AG09309 (cell line): ENCODE measurements at regions not wholly inside any gene's neighbourhood (a gene's known extent, or its start where the extent isn't known, plus 50 kb on each side); places are given as distances from the start of the nearest gene placed in this dataset.
"Not testable (repeated sequence)": the region's sequence is repeated elsewhere in the genome, so short reads cannot be mapped to it uniquely, and the experiment has no call there.

ENCODE experiments used
- DNase-seq: peaks from one replicate; pipeline ENCODE4 v3.0.0-alpha.2; 2010; ENCODE audit warnings: low read depth
- H3K4me3 ChIP-seq: 2 replicates; pipeline ENCODE4 v1.5.1; 2011; ENCODE audit warnings: mild to moderate bottlenecking, low read depth, low read length, moderate library complexity; ENCODE audit not compliant: control insufficient read depth
- TF ChIP-seq, protein P1 (sequence below): IDR thresholded peaks from 2 replicates; pipeline ENCODE4 v1.5.1; 2011; ENCODE audit warnings: mild to moderate bottlenecking, low read depth, low read length, inconsistent platforms; ENCODE audit not compliant: insufficient read depth, control insufficient read depth; ENCODE audit errors: missing control alignments

DNA sequence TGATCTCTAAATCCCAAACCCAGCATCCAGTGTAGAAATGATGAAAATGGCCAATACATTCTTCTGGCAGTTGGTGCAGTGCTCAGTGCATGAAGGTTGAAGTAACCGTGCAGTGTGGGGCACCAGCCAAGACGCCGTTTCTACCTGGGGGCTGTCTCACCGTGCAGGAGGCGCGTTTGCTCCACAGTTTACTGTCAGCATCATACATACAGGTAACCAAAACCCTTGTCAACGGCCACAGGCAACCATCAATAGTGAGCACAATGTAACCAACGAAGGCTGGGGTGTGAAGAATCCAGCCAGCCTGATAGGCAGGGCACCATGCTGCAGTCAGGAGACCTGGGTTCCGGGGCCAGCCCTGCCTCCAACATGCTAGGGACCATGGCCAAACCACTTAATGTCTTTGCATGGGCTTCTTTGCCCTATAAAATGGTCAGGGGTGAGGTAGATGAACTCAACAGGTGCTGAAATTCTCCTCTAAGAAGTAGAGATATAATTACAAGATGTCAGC, 127.5 kb upstream of the ID2 start:
- H3K4me3 ChIP-seq: no peak overlapping the region
- TF ChIP-seq, protein P1, sequence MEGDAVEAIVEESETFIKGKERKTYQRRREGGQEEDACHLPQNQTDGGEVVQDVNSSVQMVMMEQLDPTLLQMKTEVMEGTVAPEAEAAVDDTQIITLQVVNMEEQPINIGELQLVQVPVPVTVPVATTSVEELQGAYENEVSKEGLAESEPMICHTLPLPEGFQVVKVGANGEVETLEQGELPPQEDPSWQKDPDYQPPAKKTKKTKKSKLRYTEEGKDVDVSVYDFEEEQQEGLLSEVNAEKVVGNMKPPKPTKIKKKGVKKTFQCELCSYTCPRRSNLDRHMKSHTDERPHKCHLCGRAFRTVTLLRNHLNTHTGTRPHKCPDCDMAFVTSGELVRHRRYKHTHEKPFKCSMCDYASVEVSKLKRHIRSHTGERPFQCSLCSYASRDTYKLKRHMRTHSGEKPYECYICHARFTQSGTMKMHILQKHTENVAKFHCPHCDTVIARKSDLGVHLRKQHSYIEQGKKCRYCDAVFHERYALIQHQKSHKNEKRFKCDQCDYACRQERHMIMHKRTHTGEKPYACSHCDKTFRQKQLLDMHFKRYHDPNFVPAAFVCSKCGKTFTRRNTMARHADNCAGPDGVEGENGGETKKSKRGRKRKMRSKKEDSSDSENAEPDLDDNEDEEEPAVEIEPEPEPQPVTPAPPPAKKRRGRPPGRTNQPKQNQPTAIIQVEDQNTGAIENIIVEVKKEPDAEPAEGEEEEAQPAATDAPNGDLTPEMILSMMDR: no peak
- no peak for DNase-seq

- TF ChIP-seq, protein P1: no peak
- no peak overlapping the region for H3K4me3 ChIP-seq
- DNase-seq: no peak
Measured at GRCh38 chr2:8555543-8555942, 126.3 kb upstream of the ID2 start.

DNA sequence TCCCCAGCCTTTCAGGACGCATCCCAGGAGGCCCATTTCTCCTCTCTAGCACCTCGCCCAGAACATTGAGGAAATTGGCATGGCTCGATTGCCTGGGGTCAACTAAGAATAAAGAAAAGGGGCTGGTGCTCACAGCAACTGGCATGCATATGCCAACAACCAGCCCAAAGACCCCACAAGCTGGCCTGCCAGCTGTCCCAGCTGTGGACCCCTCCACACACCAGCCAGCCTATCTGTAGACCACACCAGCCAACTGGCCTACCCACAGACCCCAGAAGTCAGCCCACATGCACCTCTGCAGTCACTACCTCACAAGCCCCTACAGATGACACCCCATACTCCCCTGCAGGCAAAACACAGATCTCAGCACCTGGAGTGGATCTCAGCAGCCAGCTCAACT, 123.8 kb upstream of the ID2 start:
- no peak for DNase-seq
- no peak overlapping the region for H3K4me3 ChIP-seq
- TF ChIP-seq, protein P1: no peak

GRCh38 chr2:8558956-8559355, 122.9 kb upstream of the ID2 start:
- DNase-seq: no peak
- TF ChIP-seq, protein P1: no peak
- no peak overlapping the region for H3K4me3 ChIP-seq

DNA sequence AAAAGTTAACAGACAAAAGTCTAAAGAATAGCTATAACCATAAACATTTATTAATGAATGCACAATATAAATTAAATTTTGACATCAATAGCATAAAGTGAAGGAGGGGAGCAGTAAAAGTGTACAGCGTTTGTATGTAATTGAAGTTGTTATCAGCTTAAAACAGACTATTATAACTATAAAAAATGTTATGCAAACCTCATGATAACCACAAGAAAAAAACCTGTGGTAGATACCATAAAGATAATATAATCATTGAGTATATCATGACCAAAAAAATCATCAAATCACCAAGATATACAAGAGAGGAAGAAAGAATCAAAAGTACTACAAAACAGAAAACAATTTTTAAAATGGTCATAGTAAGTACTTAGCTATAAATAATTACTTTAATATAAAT, 122.1 kb upstream of the ID2 start:
- no peak overlapping the region for H3K4me3 ChIP-seq
- TF ChIP-seq, protein P1: no peak
- DNase-seq: no peak

DNA sequence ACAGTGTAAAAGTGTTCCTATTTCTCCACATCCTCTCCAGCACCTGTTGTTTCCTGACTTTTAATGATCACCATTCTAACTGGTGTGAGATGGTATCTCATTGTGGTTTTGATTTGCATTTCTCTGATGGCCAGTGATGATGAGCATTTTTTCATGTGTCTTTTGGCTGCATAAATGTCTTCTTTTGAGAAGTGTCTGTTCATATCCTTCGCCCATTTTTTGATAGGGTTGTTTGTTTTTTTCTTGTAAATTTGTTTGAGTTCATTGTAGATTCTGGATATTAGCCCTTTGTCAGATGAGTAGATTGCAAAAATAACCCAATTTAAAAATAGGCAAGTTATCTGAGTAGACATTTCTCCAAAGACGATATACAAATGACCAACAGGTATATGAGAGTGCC, 120.2 kb upstream of the ID2 start:
- H3K4me3 ChIP-seq, DNase-seq: not testable (repeated sequence)

DNA sequence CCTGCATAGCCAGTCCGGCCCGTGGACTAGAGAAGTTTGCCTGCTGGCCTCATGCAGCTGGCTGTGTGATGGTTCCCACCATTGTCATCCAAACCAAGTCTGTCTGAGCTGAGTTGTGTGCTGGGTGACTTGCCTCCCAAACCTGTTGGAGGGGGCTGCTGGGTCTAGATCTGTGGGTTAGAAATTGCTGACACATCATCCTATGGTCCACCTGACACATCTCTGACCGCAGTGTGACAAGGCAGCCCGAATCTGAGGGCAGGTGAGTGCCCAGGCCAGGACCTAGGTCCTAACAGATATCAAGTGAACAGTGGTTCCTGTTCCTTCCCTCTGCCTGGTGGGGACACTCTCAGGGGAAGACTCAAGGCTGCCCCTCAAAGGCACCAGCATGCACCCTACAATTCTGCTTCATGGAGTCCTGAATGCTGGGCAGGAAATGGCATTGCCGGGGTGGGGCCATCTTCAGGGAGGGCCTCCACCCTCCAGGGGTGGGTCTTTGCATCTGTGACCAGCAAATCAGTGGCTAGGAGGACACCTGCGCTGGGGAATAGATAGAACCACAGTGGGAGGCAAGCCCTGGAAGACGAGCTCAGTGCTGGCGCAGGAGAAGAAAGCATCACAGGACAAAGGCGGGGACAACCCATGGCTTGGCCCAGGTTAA, 117.9 kb upstream of the ID2 start:
- DNase-seq: no peak
- TF ChIP-seq, protein P1: no peak
- no peak overlapping the region for H3K4me3 ChIP-seq
